SU-DHL-6 (cell line): ENCODE measurements at regions not wholly inside any gene's neighbourhood (a gene's known extent, or its start where the extent isn't known, plus 50 kb on each side); places are given as distances from the start of the nearest gene placed in this dataset.

ENCODE experiments used
- EZH2phosphoT487 ChIP-seq: fragments of 200-600 bp; sonication (generic), shearing (Covaris generic); conservative IDR thresholded peaks from 2 replicates; pipeline ENCODE4 v1.6.1; 2018; ENCODE audit warnings: mild to moderate bottlenecking, antibody characterized with exemption, low read length, moderate library complexity, mixed read lengths
- TF ChIP-seq, protein P1 (sequence below): fragments of 200-600 bp; sonication (generic); IDR thresholded peaks from one replicate; pipeline ENCODE4 v1.5.1; 2017; ENCODE audit warnings: antibody characterized with exemption, mild to moderate bottlenecking, low read length, moderate library complexity; ENCODE audit not compliant: insufficient read depth, poor library complexity, severe bottlenecking

DNA sequence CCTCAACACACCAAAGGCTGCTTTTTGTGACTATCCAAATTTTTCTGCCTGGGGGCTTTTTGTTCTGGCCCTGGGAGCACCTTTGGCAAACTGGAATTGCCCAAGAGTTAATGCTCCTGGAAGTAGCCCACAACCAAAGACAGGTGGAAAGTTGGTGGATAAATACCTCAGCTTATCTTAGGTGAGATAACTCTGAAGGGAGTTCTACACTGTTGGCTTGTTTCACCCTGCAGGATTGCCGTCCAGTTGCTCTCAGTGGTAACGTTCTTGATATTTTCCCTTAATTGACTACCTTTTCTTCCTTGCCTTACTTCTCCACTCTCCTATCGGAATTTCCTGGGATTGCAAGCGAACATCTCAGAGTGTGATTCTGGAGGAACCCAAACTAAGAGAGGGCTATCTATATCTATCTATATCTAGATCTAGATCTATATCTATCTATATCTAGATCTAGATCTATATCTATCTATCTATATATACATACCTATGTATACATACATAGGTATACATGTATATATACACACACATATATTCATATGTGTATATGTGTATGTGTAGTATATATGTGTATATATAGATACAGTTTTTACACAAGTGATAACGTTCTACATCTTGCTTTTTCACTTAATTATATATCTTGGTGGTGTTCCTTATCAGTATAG is 82.6 kb upstream of the DHX15 start:
- TF ChIP-seq, protein P1, sequence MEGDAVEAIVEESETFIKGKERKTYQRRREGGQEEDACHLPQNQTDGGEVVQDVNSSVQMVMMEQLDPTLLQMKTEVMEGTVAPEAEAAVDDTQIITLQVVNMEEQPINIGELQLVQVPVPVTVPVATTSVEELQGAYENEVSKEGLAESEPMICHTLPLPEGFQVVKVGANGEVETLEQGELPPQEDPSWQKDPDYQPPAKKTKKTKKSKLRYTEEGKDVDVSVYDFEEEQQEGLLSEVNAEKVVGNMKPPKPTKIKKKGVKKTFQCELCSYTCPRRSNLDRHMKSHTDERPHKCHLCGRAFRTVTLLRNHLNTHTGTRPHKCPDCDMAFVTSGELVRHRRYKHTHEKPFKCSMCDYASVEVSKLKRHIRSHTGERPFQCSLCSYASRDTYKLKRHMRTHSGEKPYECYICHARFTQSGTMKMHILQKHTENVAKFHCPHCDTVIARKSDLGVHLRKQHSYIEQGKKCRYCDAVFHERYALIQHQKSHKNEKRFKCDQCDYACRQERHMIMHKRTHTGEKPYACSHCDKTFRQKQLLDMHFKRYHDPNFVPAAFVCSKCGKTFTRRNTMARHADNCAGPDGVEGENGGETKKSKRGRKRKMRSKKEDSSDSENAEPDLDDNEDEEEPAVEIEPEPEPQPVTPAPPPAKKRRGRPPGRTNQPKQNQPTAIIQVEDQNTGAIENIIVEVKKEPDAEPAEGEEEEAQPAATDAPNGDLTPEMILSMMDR, result no peak
- TF ChIP-seq EZH2phosphoT487, result no peak
